ENCODE measurements at regions not wholly inside any gene's neighbourhood (a gene's known extent, or its start where the extent isn't known, plus 50 kb on each side); places are given as distances from the start of the nearest gene placed in this dataset.

GRCh38 chr9:27770541-27770940 is 197.3 kb upstream of the C9orf72 start (continued):
- TF ChIP-seq CHD7 (IDR thresholded peaks at IDR 0.05; ENCODE audit: insufficient replicate concordance, low read length) (no peak), CHD1 (IDR thresholded peaks at IDR 0.05; ENCODE audit: low read depth, low read length) (no peak), ZNF274 (IDR thresholded peaks at IDR 0.05; ENCODE audit: borderline replicate concordance, extremely low read depth, low read length) (no peak), CTBP2 (IDR thresholded peaks at IDR 0.05; ENCODE audit: borderline replicate concordance, insufficient read depth, insufficient read length, low read length) (no peak), TCF12 (IDR thresholded peaks at IDR 0.05; ENCODE audit: low read depth, low read length) (no peak), CTCF (IDR thresholded peaks at IDR 0.05; ENCODE audit: control extremely low read depth in 1 of 3, insufficient read depth in 1 of 3, low read depth in 1 of 3, low read length in 3 of 3) (no peak), EGR1 (IDR thresholded peaks at IDR 0.05; ENCODE audit: borderline replicate concordance, low read depth, low read length) (no peak)
